CD4-positive, alpha-beta memory T cell (primary cell): ENCODE measurements at regions not wholly inside any gene's neighbourhood (a gene's known extent, or its start where the extent isn't known, plus 50 kb on each side); places are given as distances from the start of the nearest gene placed in this dataset.
"Not testable (repeated sequence)": the region's sequence is repeated elsewhere in the genome, so short reads cannot be mapped to it uniquely, and the experiment has no call there.

Experiments
- CTCF ChIA-PET: fragments of 350-600 bp; sonication (Branson Sonifier 250); formaldehyde crosslinking; loops from one replicate; lab custom pipeline; 2021; ENCODE audit warnings: inconsistent platforms; ENCODE audit not compliant: partially characterized antibody; lab: Charles Lee
- POLR2A ChIA-PET: fragments of 350-600 bp; sonication (Branson Sonifier 250); formaldehyde crosslinking; loops from one replicate; lab custom pipeline; 2021; ENCODE audit not compliant: partially characterized antibody; lab: Charles Lee
- DNase-seq, 5 donors: peaks; one replicate each; pipeline versions ENCODE4 v3.0.0 to v3.0.0-alpha.2; 2020 to 2022; ENCODE audit warnings: mixed read lengths in 1 of 5
- H3K27ac ChIP-seq: one replicate; pipeline ENCODE4 v1.7.0; 2013; ENCODE audit warnings: low read depth, low read length
- H3K27me3 ChIP-seq: 2 replicates; pipeline ENCODE4 v1.7.0; 2013; ENCODE audit warnings: mild to moderate bottlenecking, low read length, moderate library complexity; ENCODE audit not compliant: insufficient read depth
- H3K36me3 ChIP-seq: 2 replicates; pipeline ENCODE4 v1.7.0; 2013; ENCODE audit warnings: mild to moderate bottlenecking, low read length, moderate library complexity; ENCODE audit not compliant: insufficient read depth
- H3K4me1 ChIP-seq: 2 replicates; pipeline ENCODE4 v1.7.0; 2013; ENCODE audit warnings: mild to moderate bottlenecking, low read length, moderate library complexity; ENCODE audit not compliant: insufficient read depth
- H3K4me3 ChIP-seq, 2 donors: one replicate each; pipeline ENCODE4 v1.7.0; 2013; ENCODE audit warnings: low read length in 2 of 2, mild to moderate bottlenecking in 1 of 2
- H3K9me3 ChIP-seq, 2 donors: one replicate each; pipeline ENCODE4 v1.7.0; 2013; ENCODE audit warnings: low read length in 2 of 2, control low read depth in 1 of 2; ENCODE audit not compliant: control insufficient read depth in 1 of 2
- H3K27ac Mint-ChIP-seq, 7 donors: one replicate each; pipeline ENCODE4 v1.8.0; 2020 to 2021; ENCODE audit warnings: mixed read lengths in 7 of 7, mild to moderate bottlenecking in 6 of 7, inconsistent platforms in 3 of 7, moderate library complexity in 3 of 7
- H3K27me3 Mint-ChIP-seq, 2 donors: one replicate each; pipeline ENCODE4 v1.8.0; 2020 to 2021; ENCODE audit warnings: mixed read lengths in 2 of 2
- H3K36me3 Mint-ChIP-seq, 2 donors: one replicate each; pipeline ENCODE4 v1.8.0; 2020 to 2021; ENCODE audit warnings: mixed read lengths in 2 of 2, inconsistent platforms in 1 of 2, mild to moderate bottlenecking in 1 of 2
- H3K4me1 Mint-ChIP-seq, 4 donors: one replicate each; pipeline ENCODE4 v1.8.0; 2020 to 2021; ENCODE audit warnings: mixed read lengths in 4 of 4, mild to moderate bottlenecking in 1 of 4
- H3K4me3 Mint-ChIP-seq, 8 donors: one replicate each; pipeline ENCODE4 v1.8.0; 2020 to 2021; ENCODE audit warnings: mixed read lengths in 8 of 8, mild to moderate bottlenecking in 7 of 8, moderate library complexity in 6 of 8, inconsistent platforms in 3 of 8
- H3K9me3 Mint-ChIP-seq, 8 donors: one replicate each; pipeline ENCODE4 v1.8.0; 2020 to 2021; ENCODE audit warnings: mixed read lengths in 8 of 8, mild to moderate bottlenecking in 5 of 8, inconsistent platforms in 3 of 8, moderate library complexity in 1 of 8
- intact Hi-C: fragments of 100-400 bp; cut with micrococcal nuclease; formaldehyde crosslinking; loops from one replicate; pipeline ENCODE4 v1.15.1; 2023

DNA sequence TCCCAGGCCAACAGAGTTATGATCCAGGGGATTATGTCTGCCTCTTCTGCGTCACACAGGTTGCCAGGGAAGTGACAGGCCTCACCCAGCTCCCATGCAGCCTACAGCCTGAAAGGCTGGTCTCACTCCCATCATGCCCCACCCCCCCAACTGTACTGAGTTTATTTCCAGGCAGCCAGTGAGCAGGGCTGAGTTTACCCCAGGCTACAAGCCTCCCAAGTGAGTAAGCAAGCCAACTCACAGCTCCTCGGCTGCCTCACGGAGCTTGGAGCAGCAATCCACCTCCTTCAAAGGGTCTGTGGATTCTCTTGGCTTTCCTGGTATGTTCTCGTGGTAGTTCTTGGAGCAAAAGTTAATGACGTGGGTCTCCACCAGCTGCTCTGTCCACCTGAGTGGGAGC lies 1147.6 kb upstream of the ADGRL4 start:
- ChIA-PET POLR2A (no interaction called here), CTCF (no interaction called here)
- H3K27me3 ChIP-seq: no peaks in the 10 kb centered on the region
- H3K27me3 Mint-ChIP-seq: no peaks in the 10 kb centered on the region
- DNase-seq: no peak
- no peaks in the 10 kb centered on the region for H3K4me1 Mint-ChIP-seq
- H3K27ac Mint-ChIP-seq: no peak overlapping the region
- intact Hi-C loops: no loop called here
- peaks cover 2 to 24% (median 17%) of the 10 kb centered on the region in 8 donors for H3K9me3 Mint-ChIP-seq
- H3K27ac ChIP-seq: no peak overlapping the region
- no peaks in the 10 kb centered on the region for H3K36me3 Mint-ChIP-seq
- no peak overlapping the region for H3K4me3 Mint-ChIP-seq
- no peak overlapping the region for H3K4me3 ChIP-seq
- H3K4me1 ChIP-seq: no peaks in the 10 kb centered on the region
- H3K36me3 ChIP-seq: no peaks in the 10 kb centered on the region
- no peaks in the 10 kb centered on the region for H3K9me3 ChIP-seq

DNA sequence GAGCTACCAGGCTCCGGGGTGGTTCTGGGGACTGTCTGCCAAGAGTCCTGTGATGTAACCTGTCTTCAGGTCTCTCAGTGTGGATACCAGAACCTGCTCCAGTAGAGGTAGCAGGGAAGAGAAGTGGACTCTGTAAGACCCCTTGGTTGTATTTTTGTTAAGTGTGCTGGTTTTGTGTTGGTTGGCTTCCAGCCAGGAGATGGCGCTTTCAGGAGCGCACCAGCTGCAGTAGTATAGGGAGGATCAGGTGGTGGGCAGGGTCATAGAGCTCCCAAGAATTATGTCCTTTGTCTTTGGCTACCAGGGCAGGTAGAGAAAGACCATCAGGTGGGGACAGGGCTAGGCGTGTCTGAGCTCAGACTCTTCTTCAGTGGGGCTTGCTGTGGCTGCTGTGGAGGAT lies 1147.2 kb upstream of the ADGRL4 start:
- no peak overlapping the region for H3K4me3 ChIP-seq
- Mint-ChIP-seq H3K27ac (no peak overlapping the region), H3K9me3 (peaks cover 2 to 24% (median 17%) of the 10 kb centered on the region in 8 donors), H3K4me3 (no peak overlapping the region), H3K36me3 (no peaks in the 10 kb centered on the region), H3K4me1 (no peaks in the 10 kb centered on the region), H3K27me3 (no peaks in the 10 kb centered on the region)
- ChIA-PET POLR2A (interaction anchor here (0.6 kb wide), 1 partner anchor 17 kb away, joined by 3 read pairs; no protein-coding TSS in a partner anchor), CTCF (no interaction called here)
- no peaks in the 10 kb centered on the region for H3K4me1 ChIP-seq
- no peak overlapping the region for H3K27ac ChIP-seq
- no peaks in the 10 kb centered on the region for H3K27me3 ChIP-seq
- no peak for DNase-seq
- H3K9me3 ChIP-seq: no peaks in the 10 kb centered on the region
- no peaks in the 10 kb centered on the region for H3K36me3 ChIP-seq
- intact Hi-C loops: no loop called here

DNA sequence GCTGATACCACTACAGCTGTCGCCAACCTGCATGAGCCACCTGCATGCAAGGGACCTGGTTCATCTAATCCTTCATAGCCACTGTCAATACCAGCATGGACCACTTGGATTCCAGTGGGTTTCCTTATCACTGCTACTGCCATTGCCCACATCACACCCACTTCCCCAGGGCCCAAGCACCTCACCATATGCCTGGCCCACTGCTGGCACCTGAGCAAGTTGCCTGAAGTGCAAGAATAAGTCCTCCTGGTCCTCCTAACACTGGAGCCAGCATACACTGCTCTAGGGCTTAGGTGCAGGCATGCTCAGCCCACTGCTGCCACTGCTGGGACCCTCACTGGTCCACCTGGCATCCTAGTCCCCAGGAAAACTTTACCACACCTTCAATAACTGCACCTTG lies 1136.8 kb upstream of the ADGRL4 start:
- H3K9me3 ChIP-seq: peaks cover 0 to 4% of the 10 kb centered on the region in 2 donors
- no peaks in the 10 kb centered on the region for H3K27me3 Mint-ChIP-seq
- ChIA-PET POLR2A (no interaction called here), CTCF (no interaction called here)
- no peak for DNase-seq
- intact Hi-C loops: no loop called here
- no peaks in the 10 kb centered on the region for H3K27me3 ChIP-seq
- H3K27ac ChIP-seq: no peak overlapping the region
- no peaks in the 10 kb centered on the region for H3K4me1 ChIP-seq
- no peaks in the 10 kb centered on the region for H3K36me3 Mint-ChIP-seq
- H3K4me1 Mint-ChIP-seq: no peaks in the 10 kb centered on the region
- H3K27ac Mint-ChIP-seq: no peak overlapping the region
- H3K36me3 ChIP-seq: no peaks in the 10 kb centered on the region
- H3K4me3 ChIP-seq: no peak overlapping the region
- H3K9me3 Mint-ChIP-seq: peaks cover 0 to 61% (median 28%) of the 10 kb centered on the region in 8 donors
- no peak overlapping the region for H3K4me3 Mint-ChIP-seq

DNA sequence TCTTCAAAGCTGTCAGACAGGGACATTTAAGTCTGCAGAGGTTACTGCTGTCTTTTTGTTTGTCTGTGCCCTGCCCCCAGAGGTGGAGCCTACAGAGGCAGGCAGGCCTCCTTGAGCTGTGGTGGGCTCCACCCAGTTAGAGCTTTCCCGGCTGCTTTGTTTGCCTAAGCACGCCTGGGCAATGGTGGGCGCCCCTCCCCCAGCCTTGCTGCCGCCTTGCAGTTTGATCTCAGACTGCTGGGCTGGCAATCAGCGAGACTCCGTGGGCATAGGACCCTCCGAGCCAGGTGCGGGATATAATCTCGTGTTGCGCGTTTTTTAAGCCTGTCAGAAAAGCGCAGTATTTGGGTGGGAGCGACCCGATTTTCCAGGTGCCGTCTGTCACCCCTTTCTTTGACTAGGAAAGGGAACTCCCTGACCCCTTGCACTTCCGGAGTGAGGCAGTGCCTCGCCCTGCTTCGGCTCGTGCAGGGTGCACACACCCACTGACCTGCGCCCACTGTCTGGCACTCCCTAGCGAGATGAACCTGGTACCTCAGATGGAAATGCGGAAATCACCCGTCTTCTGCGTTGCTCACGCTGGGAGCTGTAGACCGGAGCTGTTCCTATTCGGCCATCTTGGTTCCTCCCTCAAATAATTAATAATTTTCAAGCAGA lies 1131.5 kb upstream of the ADGRL4 start:
- H3K9me3 Mint-ChIP-seq: peaks cover 0 to 34% (median 17%) of the 10 kb centered on the region in 8 donors
- H3K4me1 Mint-ChIP-seq, H3K27me3 Mint-ChIP-seq, H3K27ac Mint-ChIP-seq, H3K36me3 ChIP-seq, H3K27me3 ChIP-seq, H3K4me3 ChIP-seq, H3K36me3 Mint-ChIP-seq, intact Hi-C loops, H3K4me3 Mint-ChIP-seq, H3K4me1 ChIP-seq, POLR2A ChIA-PET, H3K9me3 ChIP-seq, DNase-seq, H3K27ac ChIP-seq, CTCF ChIA-PET: not testable (repeated sequence)

DNA sequence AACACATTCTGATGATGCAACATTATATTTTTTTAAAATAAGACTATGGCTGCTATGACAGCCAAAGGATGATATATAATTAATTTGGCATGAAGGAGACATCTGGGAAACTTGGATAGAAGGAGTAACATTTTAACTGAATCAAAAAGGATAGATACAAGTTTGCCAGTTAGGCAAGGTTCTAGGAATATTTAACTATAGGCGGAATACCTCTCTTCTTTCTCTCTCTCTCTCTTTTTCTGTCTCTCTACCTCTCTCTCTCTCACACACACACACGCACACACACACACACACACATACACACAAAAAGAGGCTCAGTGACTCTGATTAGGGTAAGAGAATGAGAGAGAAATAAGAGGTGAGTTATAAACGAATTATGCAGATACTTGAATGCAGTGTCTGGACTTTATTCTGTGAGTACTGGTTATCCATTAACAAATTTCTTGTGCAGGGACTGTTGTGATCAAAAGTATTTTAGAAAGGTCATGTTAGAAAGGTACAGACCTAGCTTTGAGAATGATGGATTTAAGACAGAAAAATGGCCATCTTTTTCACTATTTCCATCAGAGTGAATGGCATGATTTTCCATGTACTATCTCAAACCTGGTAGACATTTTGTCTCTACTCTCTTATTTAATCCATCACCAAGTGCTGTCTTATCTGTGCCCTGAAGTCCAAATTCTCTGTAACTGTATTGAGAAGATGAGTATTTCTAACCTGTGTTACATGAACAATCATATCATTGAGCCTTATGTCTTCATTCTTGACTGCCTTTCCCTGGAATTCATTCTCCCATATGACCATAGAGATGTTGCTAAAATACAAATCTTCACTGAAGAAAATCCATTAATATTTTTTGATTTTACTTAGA lies 1106.9 kb upstream of the ADGRL4 start:
- POLR2A ChIA-PET: no interaction called here
- no peaks in the 10 kb centered on the region for H3K4me1 ChIP-seq
- H3K4me3 ChIP-seq: no peak overlapping the region
- intact Hi-C loops: no loop called here
- H3K27me3 Mint-ChIP-seq: no peaks in the 10 kb centered on the region
- DNase-seq: no peak
- H3K4me3 Mint-ChIP-seq: no peak overlapping the region
- CTCF ChIA-PET: no interaction called here
- no peak overlapping the region for H3K27ac Mint-ChIP-seq
- H3K9me3 Mint-ChIP-seq: peaks cover 0 to 46% (median 25%) of the 10 kb centered on the region in 8 donors
- peaks cover 0 to 4% of the 10 kb centered on the region in 2 donors for H3K9me3 ChIP-seq
- no peak overlapping the region for H3K27ac ChIP-seq
- H3K36me3 Mint-ChIP-seq: peaks cover 0 to 1% of the 10 kb centered on the region in 2 donors
- no peaks in the 10 kb centered on the region for H3K4me1 Mint-ChIP-seq
- H3K27me3 ChIP-seq: no peaks in the 10 kb centered on the region
- H3K36me3 ChIP-seq: no peaks in the 10 kb centered on the region

DNA sequence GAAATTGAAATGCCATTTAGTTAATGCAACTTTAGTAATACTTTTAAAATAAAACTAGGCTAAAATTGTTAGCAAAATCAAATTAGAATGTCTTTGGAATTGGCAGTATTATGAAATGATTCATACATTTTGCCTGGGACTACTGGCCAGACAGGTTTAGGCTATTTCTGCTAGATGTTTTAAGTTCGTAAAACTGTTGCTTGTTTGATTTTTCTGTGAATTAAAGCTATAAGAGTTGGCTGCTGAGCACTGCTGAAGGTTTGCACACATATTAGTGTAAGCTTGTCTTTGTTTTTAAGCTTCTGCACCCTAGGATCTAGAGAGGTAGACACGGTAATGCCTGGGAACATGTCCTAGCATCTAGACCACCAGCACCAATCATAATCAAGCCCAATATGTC lies 1094.6 kb upstream of the ADGRL4 start:
- Histone ChIP-seq H3K27me3 (no peaks in the 10 kb centered on the region), H3K4me1 (no peaks in the 10 kb centered on the region), H3K27ac (no peak overlapping the region), H3K36me3 (no peaks in the 10 kb centered on the region), H3K9me3 (no peaks in the 10 kb centered on the region), H3K4me3 (no peak overlapping the region)
- H3K4me3 Mint-ChIP-seq: no peak overlapping the region
- no peak for DNase-seq
- peaks cover 0 to 38% (median 22%) of the 10 kb centered on the region in 8 donors for H3K9me3 Mint-ChIP-seq
- H3K4me1 Mint-ChIP-seq: no peaks in the 10 kb centered on the region
- CTCF ChIA-PET: no interaction called here
- POLR2A ChIA-PET: no interaction called here
- no peaks in the 10 kb centered on the region for H3K27me3 Mint-ChIP-seq
- no peaks in the 10 kb centered on the region for H3K36me3 Mint-ChIP-seq
- no peak overlapping the region for H3K27ac Mint-ChIP-seq
- intact Hi-C loops: no loop called here

DNA sequence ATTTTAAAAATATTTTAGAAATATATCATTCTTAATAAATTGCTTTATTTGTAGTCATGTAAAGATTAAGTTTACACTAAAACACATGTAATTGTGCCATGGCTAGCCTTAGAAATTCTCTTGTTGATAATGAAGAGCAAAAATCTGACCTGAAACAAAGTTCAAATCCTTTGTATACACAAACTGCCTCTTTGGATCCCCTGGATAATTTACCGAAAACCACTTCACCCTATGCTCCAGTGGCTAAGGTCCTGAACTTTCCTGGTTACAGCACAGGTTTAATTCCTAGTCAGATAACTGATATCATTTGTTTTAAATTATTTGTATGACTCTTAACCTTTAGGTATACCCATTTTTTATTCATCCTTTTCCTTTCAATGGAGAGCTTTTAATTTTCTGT lies 1093.2 kb upstream of the ADGRL4 start:
- H3K9me3 Mint-ChIP-seq: peaks cover 0 to 41% (median 24%) of the 10 kb centered on the region in 8 donors

More for the DNA sequence above, 1093.2 kb upstream of the ADGRL4 start:
- Histone ChIP-seq H3K9me3 (no peaks in the 10 kb centered on the region), H3K4me1 (no peaks in the 10 kb centered on the region), H3K36me3 (no peaks in the 10 kb centered on the region), H3K27ac (no peak overlapping the region), H3K4me3 (no peak overlapping the region), H3K27me3 (no peaks in the 10 kb centered on the region)
- no peak overlapping the region for H3K27ac Mint-ChIP-seq
- no peak for DNase-seq
- H3K27me3 Mint-ChIP-seq: no peaks in the 10 kb centered on the region
- no peaks in the 10 kb centered on the region for H3K4me1 Mint-ChIP-seq
- ChIA-PET CTCF (no interaction called here), POLR2A (interaction anchor here (0.8 kb wide), 1 partner anchor 10 kb away, joined by 3 read pairs; no protein-coding TSS in a partner anchor)
- H3K36me3 Mint-ChIP-seq: no peaks in the 10 kb centered on the region
- no peak overlapping the region for H3K4me3 Mint-ChIP-seq
- intact Hi-C loops: no loop called here
